ENCODE measurements at regions not wholly inside any gene's neighbourhood (a gene's known extent, or its start where the extent isn't known, plus 50 kb on each side); places are given as distances from the start of the nearest gene placed in this dataset.
"Not testable (repeated sequence)": the region's sequence is repeated elsewhere in the genome, so short reads cannot be mapped to it uniquely, and the experiment has no call there.

- not testable (repeated sequence) for TF ChIP-seq CTCF (IDR thresholded peaks at IDR 0.05); POLR2AphosphoS5 (IDR thresholded peaks at IDR 0.05; ENCODE audit: low read depth, low read length); SIN3A (IDR thresholded peaks at IDR 0.05; ENCODE audit: borderline replicate concordance, insufficient read depth, low read depth, low read length)
Observed at GRCh38 chr15:24437270-24437669, 238.3 kb upstream of the NPAP1 start.
